Activated naive CD4-positive, alpha-beta T cell treated with anti-CD3 and anti-CD28 coated beads for 36 hours (primary cell): ENCODE measurements at regions not wholly inside any gene's neighbourhood (a gene's known extent, or its start where the extent isn't known, plus 50 kb on each side); places are given as distances from the start of the nearest gene placed in this dataset.

Experiments
- CTCF ChIA-PET: fragments of 350-600 bp; sonication (Branson Sonifier 250); formaldehyde crosslinking; loops from one replicate; lab custom pipeline; 2021; ENCODE audit warnings: antibody characterized with exemption; lab: Charles Lee
- DNase-seq: peaks from one replicate; pipeline ENCODE4 v3.0.0-alpha.2; 2020
- H3K27ac Mint-ChIP-seq: one replicate; pipeline ENCODE4 v1.8.0; 2021; ENCODE audit warnings: mild to moderate bottlenecking, mixed read lengths
- H3K27me3 Mint-ChIP-seq: one replicate; pipeline ENCODE4 v1.8.0; 2021; ENCODE audit warnings: low read depth, mixed read lengths
- H3K36me3 Mint-ChIP-seq: one replicate; pipeline ENCODE4 v1.8.0; 2021; ENCODE audit warnings: low read depth, mixed read lengths
- H3K4me1 Mint-ChIP-seq: one replicate; pipeline ENCODE4 v1.8.0; 2021; ENCODE audit warnings: low read depth, mixed read lengths
- H3K4me3 Mint-ChIP-seq: one replicate; pipeline ENCODE4 v1.8.0; 2021; ENCODE audit warnings: mild to moderate bottlenecking, moderate library complexity, mixed read lengths
- H3K9me3 Mint-ChIP-seq: one replicate; pipeline ENCODE4 v1.8.0; 2021; ENCODE audit warnings: mixed read lengths
- intact Hi-C: fragments of 100-400 bp; cut with micrococcal nuclease; formaldehyde crosslinking; loops from one replicate; pipeline ENCODE4 v1.15.1; 2023

DNA sequence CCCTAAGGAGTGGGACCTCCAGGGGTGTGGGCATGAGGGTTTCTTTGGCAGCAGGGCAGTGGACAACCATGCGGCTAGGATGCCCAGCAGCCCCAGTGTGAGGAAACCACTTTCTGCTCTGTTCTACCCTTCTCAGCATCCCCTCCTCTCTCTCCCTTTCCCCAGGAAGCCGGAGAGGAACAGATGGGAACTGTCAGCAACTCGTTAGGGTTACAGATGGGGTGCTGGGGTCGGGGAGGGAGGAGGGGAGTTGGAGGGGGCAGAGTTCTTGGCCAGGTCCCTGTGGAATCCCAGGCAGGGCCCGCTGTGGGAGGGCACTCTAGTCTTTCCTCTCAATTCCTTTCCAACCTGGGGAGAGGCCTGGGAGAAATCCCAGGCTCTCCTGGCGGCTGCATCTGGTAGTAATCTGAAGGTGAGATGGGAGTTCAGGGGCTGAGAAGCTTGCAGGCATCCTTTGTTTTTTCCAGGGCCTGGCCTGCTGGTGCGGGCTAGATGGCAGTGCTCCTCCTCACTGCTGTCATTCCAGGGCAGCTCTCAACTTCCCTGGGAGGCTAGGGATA, 93.9 kb upstream of the CSF3R start:
- no peak for DNase-seq
- H3K4me3 Mint-ChIP-seq: no peak overlapping the region
- intact Hi-C loops: loop anchor here (5.0 kb wide), 1 partner anchor 746 kb away; no protein-coding TSS in a partner anchor
- no peaks in the 10 kb centered on the region for H3K4me1 Mint-ChIP-seq
- H3K36me3 Mint-ChIP-seq: no peaks in the 10 kb centered on the region
- no peaks in the 10 kb centered on the region for H3K9me3 Mint-ChIP-seq
- H3K27me3 Mint-ChIP-seq: peaks cover 14% of the 10 kb centered on the region
- CTCF ChIA-PET: interaction anchor here (0.6 to 2.6 kb wide), 14 partner anchors 10 to 858 kb away, joined by 3 to 19 read pairs (median 4); no protein-coding TSS in a partner anchor
- no peak overlapping the region for H3K27ac Mint-ChIP-seq

GRCh38 chr1:36576118-36576517, 93.4 kb upstream of the CSF3R start:
- no peaks in the 10 kb centered on the region for H3K4me1 Mint-ChIP-seq
- no peak overlapping the region for H3K4me3 Mint-ChIP-seq
- no peaks in the 10 kb centered on the region for H3K36me3 Mint-ChIP-seq
- CTCF ChIA-PET: interaction anchor here (0.6 to 2.6 kb wide), 16 partner anchors 11 to 858 kb away, joined by 3 to 19 read pairs (median 4); no protein-coding TSS in a partner anchor
- peaks cover 14% of the 10 kb centered on the region for H3K27me3 Mint-ChIP-seq
- intact Hi-C loops: loop anchor here (5.0 kb wide), 1 partner anchor 746 kb away; no protein-coding TSS in a partner anchor
- no peaks in the 10 kb centered on the region for H3K9me3 Mint-ChIP-seq
- DNase-seq: peak; percentile 71
- no peak overlapping the region for H3K27ac Mint-ChIP-seq

DNA sequence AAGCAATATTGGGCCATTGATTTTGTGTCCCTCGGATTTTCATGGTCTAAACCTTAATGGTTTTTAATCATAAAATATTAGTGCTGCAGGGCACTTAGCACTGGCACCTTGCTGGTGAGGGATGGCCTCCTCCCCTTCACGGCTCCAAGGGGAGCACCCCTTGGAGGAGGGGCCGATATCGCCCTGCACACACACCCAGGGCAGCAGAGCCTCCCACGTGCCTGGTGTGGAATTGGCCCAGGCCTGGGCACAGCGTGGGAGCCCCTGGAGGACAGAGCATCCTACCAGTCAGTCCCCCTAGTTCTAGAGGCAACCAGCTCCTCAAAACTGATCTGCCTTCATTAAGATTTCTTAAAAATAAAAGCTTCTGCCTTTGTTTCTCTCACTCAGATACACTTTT, 90.7 kb upstream of the CSF3R start:
- H3K27ac Mint-ChIP-seq: no peak overlapping the region
- H3K27me3 Mint-ChIP-seq: peaks cover 14% of the 10 kb centered on the region
- H3K36me3 Mint-ChIP-seq: no peaks in the 10 kb centered on the region
- CTCF ChIA-PET: interaction anchor here (0.9 kb wide), 1 partner anchor 10 kb away, joined by 3 read pairs; no protein-coding TSS in a partner anchor
- H3K9me3 Mint-ChIP-seq: no peaks in the 10 kb centered on the region
- DNase-seq: no peak
- intact Hi-C loops: no loop called here
- H3K4me3 Mint-ChIP-seq: no peak overlapping the region
- no peaks in the 10 kb centered on the region for H3K4me1 Mint-ChIP-seq

- Mint-ChIP-seq H3K27ac (no peak overlapping the region), H3K36me3 (no peaks in the 10 kb centered on the region), H3K4me1 (no peaks in the 10 kb centered on the region), H3K4me3 (no peak overlapping the region), H3K27me3 (peaks cover 14% of the 10 kb centered on the region), H3K9me3 (no peaks in the 10 kb centered on the region)
- no peak for DNase-seq
- CTCF ChIA-PET: interaction anchor here (0.6 kb wide), 1 partner anchor 486 kb away, joined by 3 read pairs; no protein-coding TSS in a partner anchor
- intact Hi-C loops: no loop called here
Observed at GRCh38 chr1:36572906-36573305, 90.2 kb upstream of the CSF3R start.

DNA sequence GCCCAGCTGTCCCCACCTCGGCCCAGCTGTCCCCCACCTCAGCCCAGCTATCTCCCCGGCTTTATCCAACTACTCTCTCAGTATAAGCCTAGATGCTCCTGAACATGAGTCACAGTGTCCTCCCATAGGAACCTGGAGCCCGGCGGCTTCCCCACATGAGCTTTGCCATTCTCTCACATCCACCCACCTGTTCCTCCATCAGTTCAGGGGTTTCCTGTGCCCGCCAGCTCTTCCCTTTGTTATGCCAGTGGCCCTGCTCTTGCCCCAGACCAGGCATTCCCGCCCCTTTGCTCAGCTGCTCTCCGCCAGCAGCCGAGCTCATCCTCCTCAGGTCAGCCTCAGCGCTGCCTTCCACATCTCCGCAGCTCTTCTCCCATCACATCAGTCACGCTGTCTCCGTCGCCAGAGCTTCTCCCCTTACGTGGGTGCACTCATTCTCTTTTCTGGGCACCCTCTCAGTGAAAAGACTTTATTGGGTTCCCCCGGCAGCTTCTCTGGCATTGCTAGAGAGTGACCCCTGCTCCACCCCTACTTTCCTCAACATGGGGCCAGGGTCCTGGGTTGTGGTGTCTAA, 89.5 kb upstream of the CSF3R start:
- CTCF ChIA-PET: interaction anchor here (0.6 to 1.5 kb wide), 4 partner anchors 19 to 487 kb away, joined by 3 to 4 read pairs (median 3); no protein-coding TSS in a partner anchor
- Mint-ChIP-seq H3K27me3 (peaks cover 14% of the 10 kb centered on the region), H3K27ac (no peak overlapping the region), H3K36me3 (no peaks in the 10 kb centered on the region), H3K9me3 (no peaks in the 10 kb centered on the region), H3K4me3 (no peak overlapping the region), H3K4me1 (no peaks in the 10 kb centered on the region)
- no peak for DNase-seq
- intact Hi-C loops: no loop called here

DNA sequence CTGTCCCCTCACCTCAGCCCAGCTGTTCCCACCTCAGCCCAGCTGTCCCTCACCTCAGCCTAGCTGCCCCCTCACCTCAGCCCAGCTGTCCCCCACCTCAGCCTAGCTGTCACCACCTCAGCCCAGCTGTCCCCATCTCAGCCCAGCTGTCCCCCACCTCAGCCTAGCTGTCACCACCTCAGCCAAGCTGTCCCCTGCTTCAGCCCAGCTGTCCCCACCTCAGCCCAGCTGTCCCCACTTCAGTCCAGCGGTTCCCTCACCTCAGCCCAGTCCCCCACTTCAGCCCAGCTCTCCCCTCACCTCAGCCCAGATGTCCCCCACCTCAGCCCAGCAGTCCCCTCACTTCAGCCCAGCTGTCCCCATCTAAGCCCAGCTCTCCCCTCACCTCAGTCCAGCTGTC, 88.4 kb upstream of the CSF3R start:
- no peak overlapping the region for H3K4me3 Mint-ChIP-seq
- no peak overlapping the region for H3K27ac Mint-ChIP-seq
- intact Hi-C loops: no loop called here
- CTCF ChIA-PET: interaction anchor here (0.7 to 1.5 kb wide), 2 partner anchors 18 to 106 kb away, joined by 3 to 4 read pairs; no protein-coding TSS in a partner anchor
- no peaks in the 10 kb centered on the region for H3K9me3 Mint-ChIP-seq
- H3K36me3 Mint-ChIP-seq: no peaks in the 10 kb centered on the region
- H3K4me1 Mint-ChIP-seq: no peaks in the 10 kb centered on the region
- peaks cover 14% of the 10 kb centered on the region for H3K27me3 Mint-ChIP-seq
- DNase-seq: no peak

DNA sequence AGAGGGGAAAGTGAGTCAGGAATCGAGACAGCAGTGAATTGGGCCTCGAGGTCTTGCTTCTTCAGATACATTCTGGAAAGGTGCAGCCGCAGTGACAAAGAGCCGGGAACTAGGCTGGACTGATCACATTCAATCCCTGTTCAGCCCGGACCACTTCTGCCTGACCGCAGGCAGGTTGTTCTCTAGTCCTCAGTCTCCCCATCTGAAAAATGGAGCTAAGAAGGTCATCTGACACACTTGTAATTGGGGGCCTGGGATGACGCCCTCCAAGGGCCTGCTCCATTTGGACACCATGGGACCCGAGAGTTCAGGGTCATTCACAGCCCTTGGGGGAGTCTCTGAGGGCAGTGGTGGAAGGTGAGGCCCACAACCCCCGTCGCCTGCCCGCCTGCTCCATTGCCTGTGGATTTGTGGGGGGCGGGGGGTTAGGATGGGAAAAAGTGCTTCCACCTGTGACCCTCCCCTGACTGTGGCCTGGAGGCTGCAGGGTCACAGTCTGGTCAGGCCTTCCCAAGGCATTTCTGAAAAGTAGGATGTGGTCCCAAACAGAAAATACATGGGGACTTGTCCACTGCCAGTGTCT, 87.9 kb upstream of the CSF3R start:
- H3K27ac Mint-ChIP-seq: no peak overlapping the region
- H3K9me3 Mint-ChIP-seq: no peaks in the 10 kb centered on the region
- H3K4me1 Mint-ChIP-seq: no peaks in the 10 kb centered on the region
- CTCF ChIA-PET: interaction anchor here (1.5 kb wide), 1 partner anchor 17 kb away, joined by 4 read pairs; no protein-coding TSS in a partner anchor
- peaks cover 11% of the 10 kb centered on the region for H3K27me3 Mint-ChIP-seq
- H3K4me3 Mint-ChIP-seq: no peak overlapping the region
- no peaks in the 10 kb centered on the region for H3K36me3 Mint-ChIP-seq
- no peak for DNase-seq
- intact Hi-C loops: no loop called here

- no peaks in the 10 kb centered on the region for H3K9me3 Mint-ChIP-seq
- no peak overlapping the region for H3K4me3 Mint-ChIP-seq
- DNase-seq: no peak
- H3K36me3 Mint-ChIP-seq: no peaks in the 10 kb centered on the region
- CTCF ChIA-PET: no interaction called here
- no peak overlapping the region for H3K27ac Mint-ChIP-seq
- peaks cover 11% of the 10 kb centered on the region for H3K27me3 Mint-ChIP-seq
- intact Hi-C loops: no loop called here
- no peaks in the 10 kb centered on the region for H3K4me1 Mint-ChIP-seq
Observed at GRCh38 chr1:36570006-36570405, 87.3 kb upstream of the CSF3R start.

DNA sequence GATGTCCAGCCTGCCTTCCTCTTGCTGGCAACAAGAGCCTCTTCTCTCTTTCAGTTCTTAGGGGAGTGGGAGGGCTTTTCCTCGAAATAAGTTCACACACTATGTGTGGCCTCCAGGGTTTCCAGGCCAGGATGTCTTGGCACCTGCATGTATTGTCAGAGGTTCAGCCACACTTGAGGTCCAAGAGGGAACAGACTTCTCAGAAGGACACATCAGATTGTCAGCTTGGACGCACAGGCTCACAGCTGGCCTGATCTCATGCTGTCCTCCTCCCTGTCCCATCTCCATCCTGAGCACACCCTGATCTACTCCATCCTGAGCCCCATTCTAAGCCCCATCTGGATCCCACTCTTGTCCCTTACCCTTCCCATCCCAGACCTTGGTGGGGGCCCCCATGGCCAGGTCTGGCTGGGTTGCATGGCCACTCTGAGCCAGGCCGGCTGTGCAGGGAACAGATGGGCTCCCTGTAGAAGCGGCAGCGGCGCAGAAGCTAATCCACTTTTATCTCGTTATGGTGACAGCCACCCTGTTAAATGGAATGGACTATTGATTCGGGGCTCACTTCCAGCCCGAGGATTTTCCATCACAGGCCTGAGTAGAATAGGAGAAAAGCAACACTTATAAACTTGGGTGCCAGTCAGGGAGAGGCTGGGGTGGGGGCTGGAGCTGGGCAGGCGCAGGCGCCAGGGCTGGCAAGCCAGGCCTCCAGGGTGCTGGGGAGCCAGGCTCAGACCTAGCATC, 85.1 kb upstream of the CSF3R start:
- no peak for DNase-seq
- no peaks in the 10 kb centered on the region for H3K4me1 Mint-ChIP-seq
- H3K9me3 Mint-ChIP-seq: no peaks in the 10 kb centered on the region
- no peak overlapping the region for H3K27ac Mint-ChIP-seq
- no peaks in the 10 kb centered on the region for H3K36me3 Mint-ChIP-seq
- intact Hi-C loops: no loop called here
- peaks cover under 1% of the 10 kb centered on the region for H3K27me3 Mint-ChIP-seq
- CTCF ChIA-PET: interaction anchor here (0.6 kb wide), 1 partner anchor 1249 kb away, joined by 3 read pairs; no protein-coding TSS in a partner anchor
- no peak overlapping the region for H3K4me3 Mint-ChIP-seq

DNA sequence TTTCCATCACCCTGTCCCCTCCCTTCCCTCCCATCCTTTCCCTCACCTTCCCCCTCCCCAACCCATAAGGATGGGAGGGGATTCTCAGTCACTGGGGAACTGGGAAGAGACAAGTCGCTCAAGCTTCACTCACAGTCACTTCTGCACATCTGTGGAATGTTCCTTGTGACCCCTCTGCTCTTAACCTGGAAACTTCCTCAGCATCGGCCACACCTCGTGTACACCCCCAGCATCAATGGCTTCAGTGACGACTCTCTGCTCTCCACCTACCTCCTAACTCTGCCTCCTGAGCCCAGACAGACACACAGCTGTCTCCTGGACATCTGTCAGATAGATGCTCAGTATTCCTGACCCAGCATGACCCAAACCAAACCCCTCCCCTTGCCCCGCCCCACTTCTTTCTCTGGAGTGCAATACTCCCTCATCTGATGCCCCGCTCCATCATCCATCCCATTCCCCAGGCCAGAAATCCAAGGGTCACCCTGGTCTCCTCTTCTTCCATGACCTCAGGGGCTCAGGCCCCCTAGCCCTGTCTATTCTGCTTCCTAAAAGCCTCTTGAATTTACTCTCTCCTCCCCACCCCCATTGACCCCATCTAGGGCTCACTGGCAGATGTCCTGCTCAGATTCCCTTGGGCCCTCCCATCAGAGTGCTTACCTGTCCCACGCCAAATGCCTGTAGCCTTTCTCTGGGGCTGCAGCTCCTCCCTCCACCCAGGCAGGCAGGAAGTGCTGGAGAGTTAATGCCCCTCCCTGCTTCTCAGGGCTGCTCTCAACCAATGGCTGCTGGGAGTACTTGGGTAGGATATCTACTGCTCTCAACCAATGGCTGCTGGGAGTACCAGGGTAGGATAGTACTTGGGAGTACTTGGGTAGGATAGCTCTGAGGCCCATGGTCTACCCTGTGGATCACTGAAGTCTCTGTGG, 83.1 kb upstream of the CSF3R start:
- no peak overlapping the region for H3K27ac Mint-ChIP-seq
- H3K9me3 Mint-ChIP-seq: no peaks in the 10 kb centered on the region
- H3K4me1 Mint-ChIP-seq: no peaks in the 10 kb centered on the region
- H3K27me3 Mint-ChIP-seq: no peaks in the 10 kb centered on the region
- CTCF ChIA-PET: no interaction called here
- H3K36me3 Mint-ChIP-seq: no peaks in the 10 kb centered on the region
- DNase-seq: no peak
- H3K4me3 Mint-ChIP-seq: no peak overlapping the region
- intact Hi-C loops: no loop called here

GRCh38 chr1:36562181-36562685, 79.5 kb upstream of the CSF3R start:
- DNase-seq: no peak
- no peak overlapping the region for H3K27ac Mint-ChIP-seq
- no peaks in the 10 kb centered on the region for H3K36me3 Mint-ChIP-seq
- H3K27me3 Mint-ChIP-seq: no peaks in the 10 kb centered on the region
- no peaks in the 10 kb centered on the region for H3K4me1 Mint-ChIP-seq
- no peaks in the 10 kb centered on the region for H3K9me3 Mint-ChIP-seq
- CTCF ChIA-PET: no interaction called here
- intact Hi-C loops: no loop called here
- H3K4me3 Mint-ChIP-seq: no peak overlapping the region
